Activated naive CD4-positive, alpha-beta T cell treated with anti-CD3 and anti-CD28 coated beads, Interleukin-2, amount 50 U/mL, for 72 hours (primary cell): ENCODE measurements at regions not wholly inside any gene's neighbourhood (a gene's known extent, or its start where the extent isn't known, plus 50 kb on each side); places are given as distances from the start of the nearest gene placed in this dataset.

ENCODE experiments used
- ATAC-seq, 2 donors: fragments of 150-1000 bp; cut with Tn5 transposase; 2 replicates each; pipeline ENCODE4 v1.10.0; 2021; ENCODE audit warnings: mild to moderate bottlenecking in 2 of 2, moderate library complexity in 2 of 2
- DNase-seq, 2 donors: peaks; one replicate each; pipeline ENCODE4 v3.0.0; 2021 to 2022; ENCODE audit warnings: low spot score in 2 of 2
- H3K27ac Mint-ChIP-seq, 2 donors: one replicate each; pipeline ENCODE4 v1.8.0; 2022; ENCODE audit warnings: mild to moderate bottlenecking in 2 of 2, mixed read lengths in 2 of 2
- H3K36me3 Mint-ChIP-seq, 2 donors: one replicate each; pipeline ENCODE4 v1.8.0; 2022; ENCODE audit warnings: mixed read lengths in 2 of 2
- H3K9me3 Mint-ChIP-seq, 2 donors: one replicate each; pipeline ENCODE4 v1.8.0; 2022; ENCODE audit warnings: mixed read lengths in 2 of 2

DNA sequence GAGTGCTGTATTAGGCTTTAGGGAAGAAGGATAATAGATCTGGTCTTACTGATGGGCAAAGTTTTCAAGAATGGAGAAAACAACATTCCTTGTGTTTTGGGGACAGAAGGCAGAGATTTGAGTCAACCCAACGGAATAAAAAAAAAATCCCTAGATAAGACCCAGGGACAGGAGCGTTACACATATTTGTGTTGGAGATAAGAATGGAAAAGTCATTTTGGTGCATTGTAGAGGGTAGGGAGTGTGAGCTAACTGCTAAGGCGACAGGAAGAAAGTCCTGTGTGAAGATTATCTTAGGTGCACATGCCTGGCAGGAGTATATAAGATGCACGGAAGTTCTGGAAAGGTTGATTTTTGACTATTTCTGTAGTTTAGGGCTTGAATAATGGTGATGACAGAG lies 450.3 kb upstream of the ARGLU1 start:
- Mint-ChIP-seq H3K27ac (no peak overlapping the region), H3K9me3 (peaks cover 0 to 17% of the 10 kb centered on the region in 2 donors), H3K36me3 (no peaks in the 10 kb centered on the region)
- DNase-seq = no peak
- ATAC-seq = no peak

DNA sequence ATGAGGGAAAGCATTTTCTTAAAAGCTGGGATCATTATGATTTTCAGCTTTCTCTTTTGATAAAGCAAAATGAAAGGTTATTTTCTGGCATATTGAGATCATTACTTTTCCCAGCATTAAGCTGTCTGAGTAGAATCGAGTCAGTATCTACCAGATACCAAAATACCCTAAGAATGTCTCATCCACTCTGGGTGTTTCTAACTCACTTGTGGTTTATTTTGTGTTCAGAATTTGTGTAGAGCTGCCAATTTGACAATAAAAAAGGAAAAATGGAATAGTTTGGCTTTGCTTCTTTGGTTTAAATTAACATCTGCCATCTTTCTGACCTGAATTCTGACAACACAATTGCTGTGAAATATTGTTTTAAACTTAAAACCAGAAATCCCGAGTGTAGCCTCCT lies 438.7 kb upstream of the ARGLU1 start:
- no peaks in the 10 kb centered on the region for H3K36me3 Mint-ChIP-seq
- H3K27ac Mint-ChIP-seq = no peak overlapping the region
- ATAC-seq (no peak), DNase-seq (no peak)
- no peaks in the 10 kb centered on the region for H3K9me3 Mint-ChIP-seq

DNA sequence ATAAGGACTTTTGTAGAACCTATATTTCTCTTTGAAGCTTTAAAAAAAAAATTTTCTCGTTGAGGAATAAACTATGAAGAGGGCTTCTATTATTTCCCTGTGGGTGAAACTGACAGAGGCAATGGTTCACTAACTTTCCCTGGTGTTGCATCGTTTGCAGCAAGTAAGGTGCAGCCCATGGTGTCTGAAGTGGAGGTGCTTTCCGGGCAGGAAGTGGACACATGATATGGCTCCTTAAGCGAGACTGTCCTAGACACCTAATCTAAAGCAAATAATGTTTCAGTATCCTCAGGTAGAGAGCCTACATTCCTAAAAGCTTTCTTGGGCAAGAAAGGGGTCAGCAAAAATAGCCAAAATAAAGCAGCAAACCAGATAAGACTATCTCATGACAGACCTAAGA lies 437.6 kb upstream of the ARGLU1 start:
- no peak for ATAC-seq
- Mint-ChIP-seq H3K27ac (no peak overlapping the region), H3K36me3 (no peaks in the 10 kb centered on the region), H3K9me3 (peaks cover 0 to under 1% of the 10 kb centered on the region in 2 donors)
- DNase-seq = no peak

DNA sequence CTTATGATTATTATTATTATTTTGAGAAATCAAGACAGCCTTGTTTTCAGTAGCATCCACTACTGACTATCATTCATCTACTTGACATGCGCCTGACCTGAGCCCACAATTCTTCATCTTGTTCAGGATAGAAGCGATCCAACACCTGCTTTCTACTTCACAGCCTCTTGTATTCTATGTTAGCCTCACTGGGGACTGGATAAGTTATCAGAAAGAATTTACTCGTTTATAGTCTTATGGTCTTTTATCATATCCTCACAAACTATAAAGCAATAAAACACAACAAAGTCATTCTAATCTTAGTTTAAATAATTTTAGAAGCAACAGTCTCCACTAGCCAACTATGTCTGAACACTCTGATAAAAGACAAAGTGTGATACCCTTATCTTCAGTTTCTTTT lies 436.0 kb upstream of the ARGLU1 start:
- peaks cover 0 to 5% of the 10 kb centered on the region in 2 donors for H3K36me3 Mint-ChIP-seq
- ATAC-seq = no peak
- DNase-seq = no peak
- H3K27ac Mint-ChIP-seq = no peak overlapping the region
- peaks cover 0 to 9% of the 10 kb centered on the region in 2 donors for H3K9me3 Mint-ChIP-seq

DNA sequence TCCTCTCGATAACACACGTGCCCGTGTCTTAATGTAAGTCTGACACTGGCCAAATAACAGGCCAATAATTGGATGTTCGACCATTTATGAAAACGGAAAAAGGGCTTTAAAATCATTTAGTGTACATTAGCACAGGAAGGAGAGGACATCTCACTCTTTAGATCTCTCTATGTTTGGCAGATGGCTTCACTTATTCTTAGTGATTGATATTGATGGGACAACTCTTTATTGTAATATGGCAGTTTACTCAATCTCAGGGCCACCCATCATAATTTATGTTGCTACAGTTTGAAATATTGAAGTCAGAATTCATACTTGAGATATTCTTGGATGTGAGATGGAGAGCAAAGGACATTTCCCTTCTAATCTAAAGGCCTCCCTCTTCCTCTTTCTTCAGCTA lies 430.7 kb upstream of the ARGLU1 start:
- H3K36me3 Mint-ChIP-seq = peaks cover 0 to 5% of the 10 kb centered on the region in 2 donors
- peaks cover 0 to 16% of the 10 kb centered on the region in 2 donors for H3K9me3 Mint-ChIP-seq
- DNase-seq (no peak), ATAC-seq (no peak)
- H3K27ac Mint-ChIP-seq = no peak overlapping the region

DNA sequence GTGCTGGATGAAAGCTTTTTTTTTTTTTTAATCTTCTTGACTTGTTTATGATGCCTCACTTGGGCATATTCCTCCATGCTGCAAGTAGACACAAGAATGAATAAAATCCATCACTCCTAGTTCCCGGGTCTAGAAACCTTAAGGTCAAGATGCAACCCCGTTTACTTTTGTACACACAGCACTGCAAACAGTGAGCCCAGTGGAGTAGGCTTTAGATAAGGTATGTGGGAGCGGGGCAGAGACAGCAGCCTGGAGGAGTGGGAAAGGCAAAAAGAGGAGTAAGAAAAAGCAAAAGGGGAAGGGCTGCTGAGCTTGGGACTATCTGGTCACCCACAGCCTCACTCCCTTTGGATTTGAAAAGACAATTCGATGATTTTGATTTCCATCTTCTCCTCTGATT lies 429.8 kb upstream of the ARGLU1 start:
- H3K9me3 Mint-ChIP-seq = peaks cover 0 to 16% of the 10 kb centered on the region in 2 donors

DNA sequence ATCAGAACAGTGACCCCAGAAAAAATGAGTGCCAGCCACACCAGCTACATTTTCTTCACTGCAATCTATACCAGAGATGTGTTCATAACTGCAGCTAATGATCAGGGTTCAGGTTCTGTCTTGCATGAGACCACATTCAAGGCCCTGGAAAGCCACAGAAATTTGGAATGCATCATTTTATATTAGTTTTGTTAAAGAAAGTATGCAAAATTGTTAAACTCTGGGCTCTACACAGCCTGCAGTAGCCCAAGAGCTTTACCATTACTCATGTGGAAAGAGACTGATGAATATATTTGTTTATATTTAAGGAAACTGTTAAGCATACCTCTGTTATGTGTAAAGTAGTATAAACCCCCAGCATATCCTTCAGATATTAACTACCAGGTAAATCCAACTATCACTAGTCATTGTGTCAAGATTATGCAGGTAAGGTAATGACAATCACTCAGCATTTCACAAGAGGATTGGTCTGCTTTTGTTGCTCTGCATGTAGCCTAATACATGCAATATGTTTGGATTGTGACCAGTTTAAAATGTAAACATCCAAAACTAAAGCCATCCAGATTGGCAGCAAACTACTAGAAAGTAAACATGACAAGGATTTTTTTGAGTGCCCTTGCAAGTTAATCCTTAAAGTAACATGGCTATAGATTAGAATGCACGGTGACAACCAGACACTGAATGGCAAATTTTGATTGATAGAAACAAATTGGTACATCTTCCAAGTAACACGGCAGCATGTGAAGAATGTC lies 429.1 kb upstream of the ARGLU1 start:
- no peak overlapping the region for H3K27ac Mint-ChIP-seq
- H3K36me3 Mint-ChIP-seq = peaks cover 0 to 5% of the 10 kb centered on the region in 2 donors
- DNase-seq (no peak), ATAC-seq (no peak)
- H3K9me3 Mint-ChIP-seq = peaks cover 0 to 16% of the 10 kb centered on the region in 2 donors

More for the DNA sequence above, 429.8 kb upstream of the ARGLU1 start:
- H3K36me3 Mint-ChIP-seq = peaks cover 0 to 5% of the 10 kb centered on the region in 2 donors
- H3K27ac Mint-ChIP-seq = no peak overlapping the region
- DNase-seq (no peak), ATAC-seq (no peak)

DNA sequence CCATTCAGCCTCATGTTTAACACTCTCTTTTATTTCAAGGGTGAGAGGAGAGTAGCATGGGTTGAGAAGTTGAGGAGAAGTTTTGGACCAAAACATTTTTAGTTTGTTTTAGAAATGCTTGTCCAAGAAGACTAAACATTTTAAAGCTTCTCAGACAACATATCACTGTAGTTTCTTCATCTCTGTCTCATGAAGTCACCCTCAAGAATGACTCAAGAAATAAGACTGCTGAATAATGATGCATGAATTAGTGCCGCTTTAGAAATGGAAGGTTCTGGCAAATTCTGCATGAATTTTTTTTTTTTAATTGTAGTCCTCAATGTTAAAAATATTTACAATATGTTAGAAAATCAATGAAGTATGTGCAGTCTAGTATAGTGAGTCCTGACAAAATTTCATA lies 422.7 kb upstream of the ARGLU1 start:
- ATAC-seq (no peak), DNase-seq (no peak)
- Mint-ChIP-seq H3K27ac (no peak overlapping the region), H3K36me3 (no peaks in the 10 kb centered on the region), H3K9me3 (peaks cover 5 to 12% of the 10 kb centered on the region in 2 donors)

DNA sequence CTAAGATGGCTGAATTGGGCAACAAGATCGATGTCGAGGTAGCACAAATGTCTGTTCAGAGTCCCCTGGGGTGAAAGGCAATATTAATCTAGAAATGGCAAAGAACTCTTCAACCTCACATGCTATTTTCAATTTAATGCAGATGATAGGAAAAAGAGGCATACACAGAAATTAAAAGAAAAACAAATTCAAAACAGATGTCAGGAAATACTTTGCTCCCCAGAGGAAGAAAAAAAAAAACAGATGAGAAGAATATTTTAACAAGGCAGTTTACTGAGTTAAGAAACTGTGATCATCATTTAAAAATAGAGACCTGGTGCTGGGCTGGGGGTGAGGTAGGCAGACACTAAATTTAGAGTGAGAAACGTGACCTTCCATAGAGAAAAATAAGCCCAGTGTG lies 421.9 kb upstream of the ARGLU1 start:
- no peak for DNase-seq
- no peaks in the 10 kb centered on the region for H3K36me3 Mint-ChIP-seq
- H3K27ac Mint-ChIP-seq = no peak overlapping the region
- peaks cover 5 to 12% of the 10 kb centered on the region in 2 donors for H3K9me3 Mint-ChIP-seq
- no peak for ATAC-seq

DNA sequence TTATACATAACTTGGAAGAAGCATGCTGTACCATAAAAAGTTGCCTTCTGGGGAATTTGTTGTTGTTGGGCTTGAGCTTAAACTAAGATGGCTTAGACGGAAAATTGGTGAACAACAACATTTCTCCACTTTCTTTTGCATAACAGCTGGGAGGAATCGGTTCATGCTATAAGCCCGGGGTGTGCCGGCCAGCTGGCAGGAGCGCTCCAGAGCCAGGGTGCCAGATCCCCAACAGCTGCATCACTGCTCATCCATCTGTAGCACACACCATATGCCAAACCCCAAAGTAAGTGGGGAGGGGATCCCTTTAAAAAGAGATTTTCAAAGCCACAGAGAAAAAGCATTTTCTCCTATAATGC lies 419.5 kb upstream of the ARGLU1 start:
- H3K9me3 Mint-ChIP-seq = peaks cover 5 to 14% of the 10 kb centered on the region in 2 donors
- no peak overlapping the region for H3K27ac Mint-ChIP-seq
- no peak for DNase-seq
- H3K36me3 Mint-ChIP-seq = no peaks in the 10 kb centered on the region
- no peak for ATAC-seq

DNA sequence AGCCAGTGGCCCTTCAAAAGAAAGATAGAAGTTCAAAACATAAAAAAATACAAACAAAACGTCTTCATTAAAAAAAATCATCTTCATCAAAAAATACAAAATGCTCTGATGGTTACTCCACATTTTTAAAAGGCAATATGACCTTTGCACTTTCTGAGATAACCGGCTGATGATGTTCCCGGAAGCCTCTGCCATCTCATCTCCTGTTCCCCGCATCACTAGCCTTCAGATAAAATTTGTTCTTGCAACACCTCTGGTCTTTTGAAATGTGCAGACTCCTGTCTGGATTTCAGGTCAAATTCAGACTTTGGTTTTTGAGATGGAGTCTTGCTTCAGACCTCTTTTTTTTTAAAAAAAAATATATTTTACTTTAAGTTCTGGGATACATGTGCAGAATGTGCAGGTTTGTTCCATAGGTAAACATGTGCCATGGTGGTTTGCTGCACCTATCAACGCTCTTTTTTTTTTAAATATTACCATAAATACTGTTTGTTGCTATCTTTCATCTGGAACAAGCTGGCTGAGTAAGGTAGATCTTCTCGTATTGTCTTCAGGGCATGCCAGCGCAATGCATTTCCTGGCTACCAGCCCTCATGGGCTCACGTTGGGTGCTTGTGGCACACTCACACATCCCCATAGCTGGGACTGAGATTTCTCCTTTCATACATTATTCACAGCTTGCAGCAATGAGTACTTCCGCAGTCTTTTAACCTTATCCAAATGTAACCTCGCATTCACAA lies 418.9 kb upstream of the ARGLU1 start:
- peaks cover 8 to 20% of the 10 kb centered on the region in 2 donors for H3K9me3 Mint-ChIP-seq
- no peak for DNase-seq
- no peak overlapping the region for H3K27ac Mint-ChIP-seq
- no peaks in the 10 kb centered on the region for H3K36me3 Mint-ChIP-seq
- no peak for ATAC-seq

DNA sequence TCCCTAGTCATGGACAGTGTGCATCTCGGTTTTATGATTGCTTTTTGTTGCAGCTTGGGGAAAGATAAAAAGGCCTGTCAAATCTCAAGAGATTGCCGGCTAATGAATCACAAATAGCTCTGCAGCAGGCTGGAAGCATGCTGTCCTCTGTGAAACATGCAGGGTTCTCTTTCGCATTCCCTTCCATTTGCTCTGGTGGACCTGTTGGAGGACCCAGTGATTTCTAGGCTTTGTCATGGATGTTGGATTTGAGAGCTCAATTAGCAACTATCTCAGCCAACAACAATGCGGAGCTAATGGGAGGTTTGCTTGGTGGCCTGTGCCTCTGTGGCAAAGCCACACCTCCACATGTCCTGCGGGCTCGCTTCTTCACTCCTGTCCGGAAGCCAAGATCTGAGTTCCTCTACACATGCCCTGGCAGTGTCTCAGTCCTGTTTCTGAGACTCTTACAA lies 418.1 kb upstream of the ARGLU1 start:
- no peak overlapping the region for H3K27ac Mint-ChIP-seq

DNA sequence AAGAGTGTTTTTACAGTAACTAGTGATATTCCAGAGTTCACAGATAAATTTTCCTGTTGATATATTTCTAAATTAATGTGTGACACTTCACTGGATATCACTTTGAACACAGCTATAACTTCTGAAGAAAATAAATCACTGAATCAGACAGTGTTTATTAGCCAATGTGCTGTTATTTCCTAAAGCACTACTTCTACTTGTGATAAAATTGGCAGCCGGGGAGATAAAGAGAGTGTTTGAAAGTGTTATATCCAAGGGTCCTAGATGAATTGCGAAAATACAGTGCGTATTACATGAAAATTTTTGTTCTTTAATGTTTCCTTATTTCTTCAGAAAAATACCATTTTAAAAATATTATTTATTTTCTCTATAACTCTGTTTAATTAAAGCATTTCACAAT lies 417.5 kb upstream of the ARGLU1 start:
- peaks cover 12 to 23% of the 10 kb centered on the region in 2 donors for H3K9me3 Mint-ChIP-seq
- DNase-seq (no peak), ATAC-seq (no peak)
- no peaks in the 10 kb centered on the region for H3K36me3 Mint-ChIP-seq
- H3K27ac Mint-ChIP-seq = no peak overlapping the region

More for the DNA sequence above, 418.1 kb upstream of the ARGLU1 start:
- DNase-seq (no peak), ATAC-seq (no peak)
- Mint-ChIP-seq H3K9me3 (peaks cover 12 to 23% of the 10 kb centered on the region in 2 donors), H3K36me3 (no peaks in the 10 kb centered on the region)

DNA sequence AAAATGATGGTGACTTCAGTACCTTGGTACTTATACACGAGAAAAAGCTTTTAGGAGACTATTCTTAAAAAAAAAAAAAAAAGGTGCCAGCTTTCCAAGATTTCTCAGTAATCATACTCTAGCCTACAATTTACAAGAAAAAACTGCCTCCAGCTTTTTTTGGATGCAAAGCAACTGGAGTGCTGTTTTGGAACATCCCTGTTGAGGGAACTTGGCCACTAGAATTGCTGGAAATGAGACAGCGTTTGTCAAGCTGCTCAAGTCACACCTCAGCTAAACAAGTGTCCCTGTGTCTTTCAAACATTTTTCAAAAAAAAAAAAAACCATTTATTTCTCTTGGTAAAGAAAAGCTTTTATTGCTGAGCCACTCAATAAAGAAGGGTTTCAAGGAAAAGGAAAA lies 413.1 kb upstream of the ARGLU1 start:
- Mint-ChIP-seq H3K27ac (no peak overlapping the region), H3K9me3 (peaks cover 7 to 11% of the 10 kb centered on the region in 2 donors), H3K36me3 (no peaks in the 10 kb centered on the region)
- ATAC-seq = no peak
- DNase-seq = no peak

DNA sequence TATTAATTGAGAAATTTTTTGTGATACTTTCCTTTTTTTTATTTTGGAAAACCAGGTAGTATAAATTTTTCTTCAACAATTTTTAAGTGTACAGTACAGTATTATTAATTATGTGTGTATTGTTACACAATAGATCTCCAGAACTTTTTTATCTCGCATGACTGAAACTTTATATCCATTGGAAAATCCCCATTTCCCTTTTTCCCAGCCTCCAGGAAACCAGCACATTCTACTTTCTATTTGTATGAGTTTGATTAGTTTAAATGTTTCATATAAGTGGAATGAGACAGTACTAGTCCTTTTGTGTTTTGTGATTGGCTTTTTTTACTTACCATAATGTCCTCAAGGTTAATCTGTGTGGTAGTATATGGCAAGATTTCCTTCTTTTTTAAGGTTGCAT lies 399.5 kb upstream of the ARGLU1 start:
- Mint-ChIP-seq H3K9me3 (peaks cover 8 to 14% of the 10 kb centered on the region in 2 donors), H3K27ac (no peak overlapping the region), H3K36me3 (no peaks in the 10 kb centered on the region)
- no peak for DNase-seq
- ATAC-seq = no peak

DNA sequence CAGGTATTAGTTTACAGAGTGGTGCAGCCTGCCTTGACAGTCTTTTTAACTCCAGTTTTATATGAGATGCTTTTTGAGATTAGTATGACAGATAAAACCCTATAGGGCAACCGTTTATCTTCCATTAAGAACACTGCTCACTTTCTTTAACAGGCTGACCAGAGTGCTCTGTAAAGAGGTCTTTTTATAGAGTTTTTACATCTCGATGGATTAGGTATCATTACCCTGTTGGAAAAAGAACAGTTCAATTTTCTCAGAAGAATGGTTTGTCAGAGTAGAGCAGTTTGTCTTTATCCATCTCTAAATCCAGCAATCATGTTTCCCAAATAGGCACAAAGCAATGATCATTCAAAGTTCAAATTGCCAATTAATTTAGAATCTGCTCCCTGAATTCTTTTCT lies 395.2 kb upstream of the ARGLU1 start:
- DNase-seq (no peak), ATAC-seq (no peak)
- H3K27ac Mint-ChIP-seq = no peak overlapping the region

DNA sequence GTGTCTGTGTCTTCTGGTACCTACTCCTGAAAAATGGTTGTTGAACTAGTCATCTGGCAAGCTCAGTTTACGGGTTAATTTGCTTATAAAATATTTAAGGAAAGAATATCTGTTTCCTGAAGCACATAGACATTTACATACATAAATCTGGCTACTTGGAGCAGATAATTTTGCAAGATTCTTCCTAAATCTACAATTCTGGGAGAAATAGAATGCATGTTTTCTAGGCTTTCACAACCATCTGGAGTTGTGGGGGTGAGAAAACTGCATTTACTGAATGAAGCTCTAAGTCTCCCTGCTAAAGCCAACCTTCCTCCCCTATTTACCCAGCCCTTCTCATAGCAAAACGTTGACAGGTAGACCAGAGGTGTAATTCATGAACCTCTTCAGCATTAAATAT lies 393.7 kb upstream of the ARGLU1 start:
- ATAC-seq (no peak), DNase-seq (no peak)
- Mint-ChIP-seq H3K9me3 (peaks cover 6 to 11% of the 10 kb centered on the region in 2 donors), H3K27ac (no peak overlapping the region), H3K36me3 (no peaks in the 10 kb centered on the region)

More for the DNA sequence above, 395.2 kb upstream of the ARGLU1 start:
- peaks cover 5% of the 10 kb centered on the region in 2 donors for H3K9me3 Mint-ChIP-seq
- H3K36me3 Mint-ChIP-seq = no peaks in the 10 kb centered on the region

DNA sequence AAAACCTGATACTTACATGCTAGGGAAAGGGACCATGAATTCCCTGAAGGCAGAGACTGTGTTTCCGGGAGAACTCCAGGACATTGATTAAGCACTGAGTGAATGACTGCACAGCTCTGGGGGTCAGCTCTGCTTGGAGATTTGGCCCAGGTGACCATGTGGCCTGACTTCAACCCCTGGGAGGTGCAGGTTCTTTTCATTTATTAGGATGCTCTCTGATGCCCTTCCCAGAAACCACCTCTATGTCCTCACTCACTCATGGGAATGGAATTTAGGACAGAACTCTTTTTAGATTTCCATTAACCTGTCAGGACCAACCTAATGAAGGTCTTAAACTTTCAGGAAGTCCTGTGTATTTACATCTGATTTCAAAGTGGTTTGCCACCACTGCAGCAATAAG lies 393.3 kb upstream of the ARGLU1 start:
- no peak for ATAC-seq
- no peaks in the 10 kb centered on the region for H3K36me3 Mint-ChIP-seq
- no peak for DNase-seq
- no peak overlapping the region for H3K27ac Mint-ChIP-seq
- H3K9me3 Mint-ChIP-seq = peaks cover 6 to 11% of the 10 kb centered on the region in 2 donors
